Esophagus muscularis mucosa (tissue), 4 donors: ENCODE measurements at regions not wholly inside any gene's neighbourhood (a gene's known extent, or its start where the extent isn't known, plus 50 kb on each side); places are given as distances from the start of the nearest gene placed in this dataset.

Experiments used
- DNase-seq: peaks from one replicate; pipeline ENCODE4 v3.0.0-alpha.2; 2017; ENCODE audit errors: extremely low spot score
- H3K27ac ChIP-seq, 4 donors: fragments of 200-600 bp; sonication (generic); replicated peaks in 1 of 4; 1 replicate in 3 of 4; 2 replicates in 1 of 4; pipeline ENCODE4 v1.5.1; 2016 to 2019; ENCODE audit warnings: mild to moderate bottlenecking in 1 of 4
- H3K27me3 ChIP-seq, 4 donors: fragments of 200-600 bp; sonication (generic); one replicate each; pipeline versions ENCODE4 v1.5.1 to v1.6.0; 2016 to 2019
- H3K36me3 ChIP-seq, 4 donors: fragments of 200-600 bp; sonication (generic); one replicate each; pipeline ENCODE4 v1.5.1; 2016 to 2019
- H3K4me1 ChIP-seq, 4 donors: fragments of 200-600 bp; sonication (generic); one replicate each; pipeline ENCODE4 v1.5.1; 2016 to 2019
- H3K4me3 ChIP-seq, 4 donors: fragments of 200-600 bp; sonication (generic); 1 replicate in 2 of 4; 2 replicates in 2 of 4; pipeline ENCODE4 v1.5.1; 2016 to 2019; ENCODE audit warnings: mild to moderate bottlenecking in 4 of 4, moderate library complexity in 1 of 4
- H3K9me3 ChIP-seq, 4 donors: fragments of 200-600 bp; sonication (generic); 1 replicate in 3 of 4; 2 replicates in 1 of 4; pipeline ENCODE4 v1.5.1; 2016 to 2019
- CTCF ChIP-seq, 3 experiments: fragments of 200-600 bp in 2 of 3; fragments of 450-650 bp in 1 of 3; sonication (generic) in 2 of 3; IDR thresholded peaks; one replicate each; pipeline ENCODE4 v1.5.1; 2017 to 2019; ENCODE audit warnings: antibody characterized with exemption in 3 of 3, mild to moderate bottlenecking in 2 of 3, moderate library complexity in 1 of 3
- EP300 ChIP-seq: sonication (generic); formaldehyde crosslinking; IDR thresholded peaks from one replicate; pipeline ENCODE4 v1.6.1; 2017; ENCODE audit warnings: antibody characterized with exemption
- POLR2A ChIP-seq: fragments of 450-650 bp; IDR thresholded peaks from one replicate; pipeline ENCODE4 v1.6.1; 2017; ENCODE audit warnings: antibody characterized with exemption, moderate library complexity, mild to moderate bottlenecking, low read depth
- POLR2AphosphoS5 ChIP-seq, 2 donors: sonication (generic); formaldehyde crosslinking; IDR thresholded peaks; one replicate each; pipeline ENCODE4 v1.6.1; 2017; ENCODE audit warnings: antibody characterized with exemption in 2 of 2
- WGBS: methylation state at CpG from one replicate; pipeline ENCODE4 v1.1.5; 2018; 5-methylcytosine and 5-hydroxymethylcytosine counted together
- intact Hi-C: fragments of 100-400 bp; cut with DNase I; formaldehyde crosslinking; loops from one replicate; pipeline ENCODE4 v1.15.1; 2023

GRCh38 chr15:59797756-59798604 is 108.9 kb upstream of the BNIP2 start:
- WGBS, result 78% methylated on average over 3 of the region's 3 CpGs
- no peak for DNase-seq
- Histone ChIP-seq H3K4me3 (no peak overlapping the region), H3K27ac (no peak overlapping the region), H3K9me3 (no peaks in the 10 kb centered on the region), H3K4me1 (no peaks in the 10 kb centered on the region), H3K36me3 (no peaks in the 10 kb centered on the region), H3K27me3 (peaks cover 0 to 17% (median 1%) of the 10 kb centered on the region in 4 donors)
- intact Hi-C loops, result no loop called here
- TF ChIP-seq CTCF (IDR thresholded peaks at IDR 0.05) (no peak), POLR2A (no peak), EP300 (no peak), POLR2AphosphoS5 (IDR thresholded peaks at IDR 0.05) (no peak)

GRCh38 chr15:59794229-59794886 is 105.2 kb upstream of the BNIP2 start:
- H3K27me3 ChIP-seq, result peaks cover 0 to 43% (median 0%) of the 10 kb centered on the region in 4 donors
- H3K9me3 ChIP-seq, result no peaks in the 10 kb centered on the region
- H3K4me1 ChIP-seq, result no peaks in the 10 kb centered on the region
- no peak overlapping the region for H3K27ac ChIP-seq
- H3K36me3 ChIP-seq, result no peaks in the 10 kb centered on the region
- WGBS, result 30% methylated on average over 7 of the region's 7 CpGs
- DNase-seq, result no peak
- H3K4me3 ChIP-seq, result no peak overlapping the region
- TF ChIP-seq POLR2AphosphoS5 (IDR thresholded peaks at IDR 0.05), result no peak
- TF ChIP-seq POLR2A, result no peak
- no peak for TF ChIP-seq CTCF (IDR thresholded peaks at IDR 0.05)
- no peak for TF ChIP-seq EP300
- intact Hi-C loops, result no loop called here

GRCh38 chr15:59792359-59792758 is 103.2 kb upstream of the BNIP2 start:
- TF ChIP-seq EP300, result no peak
- no peak for TF ChIP-seq CTCF (IDR thresholded peaks at IDR 0.05)
- no peak for TF ChIP-seq POLR2A
- TF ChIP-seq POLR2AphosphoS5 (IDR thresholded peaks at IDR 0.05), result no peak
- WGBS, result 82% methylated on average over 9 of the region's 13 CpGs
- Histone ChIP-seq H3K36me3 (no peaks in the 10 kb centered on the region), H3K4me3 (no peak overlapping the region), H3K9me3 (no peaks in the 10 kb centered on the region), H3K27ac (no peak overlapping the region), H3K27me3 (peaks cover 0 to 38% (median 0%) of the 10 kb centered on the region in 4 donors), H3K4me1 (no peaks in the 10 kb centered on the region)
- no peak for DNase-seq
- intact Hi-C loops, result no loop called here

GRCh38 chr15:59791755-59792154 is 102.6 kb upstream of the BNIP2 start:
- TF ChIP-seq POLR2A, result no peak
- TF ChIP-seq CTCF (IDR thresholded peaks at IDR 0.05), result no peak
- TF ChIP-seq POLR2AphosphoS5 (IDR thresholded peaks at IDR 0.05), result no peak
- TF ChIP-seq EP300, result no peak
- H3K36me3 ChIP-seq, result no peaks in the 10 kb centered on the region
- H3K9me3 ChIP-seq, result no peaks in the 10 kb centered on the region
- H3K27me3 ChIP-seq, result peaks cover 0 to 32% (median 0%) of the 10 kb centered on the region in 4 donors
- no peaks in the 10 kb centered on the region for H3K4me1 ChIP-seq
- DNase-seq, result no peak
- H3K27ac ChIP-seq, result no peak overlapping the region
- WGBS, result no CpG with 5 or more reads among the region's 3 CpGs
- H3K4me3 ChIP-seq, result no peak overlapping the region
- intact Hi-C loops, result no loop called here
